CD8-positive, alpha-beta memory T cell (primary cell): ENCODE measurements at regions not wholly inside any gene's neighbourhood (a gene's known extent, or its start where the extent isn't known, plus 50 kb on each side); places are given as distances from the start of the nearest gene placed in this dataset.

Source experiments
- CTCF ChIA-PET: fragments of 350-600 bp; sonication (Branson Sonifier 250); formaldehyde crosslinking; loops from one replicate; lab custom pipeline; 2021; ENCODE audit warnings: antibody characterized with exemption; lab: Charles Lee
- POLR2A ChIA-PET: fragments of 350-600 bp; sonication (Branson Sonifier 250); formaldehyde crosslinking; loops from one replicate; lab custom pipeline; 2021; ENCODE audit warnings: antibody characterized with exemption; lab: Charles Lee
- DNase-seq, 5 donors: peaks; one replicate each; pipeline versions ENCODE4 v3.0.0 to v3.0.0-alpha.2; 2020 to 2022; ENCODE audit warnings: mixed read lengths in 1 of 5
- H3K27ac ChIP-seq: one replicate; pipeline ENCODE4 v1.7.0; 2013; ENCODE audit warnings: low read depth, mild to moderate bottlenecking, low read length, moderate library complexity
- H3K27me3 ChIP-seq: 2 replicates; pipeline ENCODE4 v1.7.0; 2013; ENCODE audit warnings: low read length, mild to moderate bottlenecking; ENCODE audit not compliant: insufficient read depth, poor library complexity, severe bottlenecking
- H3K36me3 ChIP-seq: 2 replicates; pipeline ENCODE4 v1.7.0; 2013; ENCODE audit warnings: mild to moderate bottlenecking, low read length, moderate library complexity; ENCODE audit not compliant: insufficient read depth
- H3K4me1 ChIP-seq: 2 replicates; pipeline ENCODE4 v1.7.0; 2013; ENCODE audit warnings: mild to moderate bottlenecking, low read length, moderate library complexity; ENCODE audit not compliant: insufficient read depth
- H3K4me3 ChIP-seq: 2 replicates; pipeline ENCODE4 v1.7.0; 2013; ENCODE audit warnings: mild to moderate bottlenecking, low read length
- H3K9me3 ChIP-seq: 2 replicates; pipeline ENCODE4 v1.7.0; 2013; ENCODE audit warnings: mild to moderate bottlenecking, low read length
- H3K27ac Mint-ChIP-seq, 8 donors: one replicate each; pipeline ENCODE4 v1.8.0; 2020 to 2021; ENCODE audit warnings: mixed read lengths in 8 of 8, mild to moderate bottlenecking in 6 of 8, inconsistent platforms in 3 of 8, moderate library complexity in 3 of 8
- H3K27me3 Mint-ChIP-seq, 2 donors: one replicate each; pipeline ENCODE4 v1.8.0; 2020 to 2021; ENCODE audit warnings: mixed read lengths in 2 of 2, mild to moderate bottlenecking in 1 of 2, moderate library complexity in 1 of 2
- H3K36me3 Mint-ChIP-seq, 3 donors: one replicate each; pipeline ENCODE4 v1.8.0; 2020 to 2021; ENCODE audit warnings: mixed read lengths in 3 of 3, inconsistent platforms in 1 of 3, mild to moderate bottlenecking in 1 of 3
- H3K4me1 Mint-ChIP-seq, 3 donors: one replicate each; pipeline ENCODE4 v1.8.0; 2020 to 2021; ENCODE audit warnings: mixed read lengths in 3 of 3, inconsistent platforms in 1 of 3, mild to moderate bottlenecking in 1 of 3
- H3K4me3 Mint-ChIP-seq, 7 donors: one replicate each; pipeline ENCODE4 v1.8.0; 2020 to 2021; ENCODE audit warnings: mixed read lengths in 7 of 7, mild to moderate bottlenecking in 6 of 7, moderate library complexity in 4 of 7, inconsistent platforms in 2 of 7
- H3K9me3 Mint-ChIP-seq, 5 donors: one replicate each; pipeline ENCODE4 v1.8.0; 2020 to 2022; ENCODE audit warnings: mixed read lengths in 5 of 5, mild to moderate bottlenecking in 3 of 5, moderate library complexity in 2 of 5, inconsistent platforms in 1 of 5

DNA sequence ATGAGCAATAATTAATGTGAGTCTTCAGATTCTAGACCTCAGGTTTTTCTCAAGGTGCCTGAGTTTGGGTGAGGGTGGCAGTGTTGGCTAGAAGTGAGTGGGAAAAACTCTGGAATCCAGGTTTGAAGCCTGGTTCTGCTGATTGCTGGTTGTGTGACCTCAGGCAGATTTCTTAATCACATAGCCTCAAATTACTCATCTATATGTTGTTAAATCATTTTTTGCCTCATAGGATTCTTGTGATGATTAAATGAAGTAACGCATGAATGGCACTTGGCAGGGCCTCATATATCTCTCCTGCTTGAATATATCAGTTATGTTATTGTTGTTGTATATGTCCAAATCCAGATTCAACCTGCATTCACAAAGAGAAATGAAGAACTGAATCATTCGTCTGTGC, 60.5 kb downstream of the NR2F2 start:
- ChIA-PET POLR2A (no interaction called here), CTCF (no interaction called here)
- Mint-ChIP-seq H3K9me3 (peaks cover 0 to 7% (median 3%) of the 10 kb centered on the region in 5 donors), H3K4me3 (no peak overlapping the region), H3K27me3 (peaks cover 8 to 12% of the 10 kb centered on the region in 2 donors), H3K27ac (no peak overlapping the region), H3K36me3 (no peaks in the 10 kb centered on the region), H3K4me1 (no peaks in the 10 kb centered on the region)
- Histone ChIP-seq H3K36me3 (no peaks in the 10 kb centered on the region), H3K27me3 (no peaks in the 10 kb centered on the region), H3K9me3 (no peaks in the 10 kb centered on the region), H3K4me3 (no peak overlapping the region), H3K4me1 (no peaks in the 10 kb centered on the region), H3K27ac (no peak overlapping the region)
- no peak for DNase-seq

DNA sequence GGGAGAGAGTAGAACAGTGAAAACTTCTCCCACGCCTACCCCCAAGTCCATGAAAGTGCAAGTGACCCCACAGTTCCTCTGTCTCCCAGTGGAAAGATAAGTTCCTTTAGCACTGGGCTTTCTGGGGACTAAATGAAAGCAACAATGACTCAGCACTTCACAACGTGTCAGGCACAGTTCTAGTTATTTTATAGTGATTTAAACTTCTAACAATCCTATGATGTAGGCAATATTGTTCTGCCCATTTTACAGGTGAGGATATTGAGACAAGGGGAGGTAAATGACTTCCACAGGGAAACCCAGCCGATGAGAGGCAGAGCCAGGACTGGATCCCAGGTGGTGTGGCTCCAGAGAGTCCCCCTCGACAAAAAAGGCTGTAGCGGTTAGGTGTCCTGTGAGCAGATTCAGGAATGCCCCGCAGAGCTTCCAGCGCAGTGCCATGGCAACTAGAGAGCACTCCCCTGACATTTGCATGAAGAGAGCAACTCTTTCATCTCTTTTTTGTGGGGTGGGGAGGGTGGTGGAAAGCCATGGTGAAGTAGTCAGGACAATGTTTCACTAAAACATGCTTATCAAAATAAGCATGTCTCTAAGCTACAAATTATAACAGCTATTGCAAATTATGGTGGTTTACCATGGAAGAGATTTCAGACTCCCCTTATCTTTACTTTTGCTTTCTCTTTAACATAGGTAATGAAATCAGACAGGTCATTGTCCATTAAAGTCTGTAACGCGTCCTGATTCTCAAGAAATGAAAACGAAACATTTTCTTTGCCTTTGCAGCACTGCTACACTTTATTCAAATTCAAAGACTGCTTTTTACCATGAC, 62.1 kb downstream of the NR2F2 start:
- H3K4me3 ChIP-seq = no peak overlapping the region
- peaks cover 0 to 6% (median 2%) of the 10 kb centered on the region in 5 donors for H3K9me3 Mint-ChIP-seq
- no peaks in the 10 kb centered on the region for H3K4me1 Mint-ChIP-seq
- peaks cover 8 to 13% of the 10 kb centered on the region in 2 donors for H3K27me3 Mint-ChIP-seq
- no peaks in the 10 kb centered on the region for H3K9me3 ChIP-seq
- H3K27me3 ChIP-seq = no peaks in the 10 kb centered on the region
- no peak overlapping the region for H3K27ac ChIP-seq
- H3K27ac Mint-ChIP-seq = no peak overlapping the region
- no peak for DNase-seq
- H3K36me3 ChIP-seq = no peaks in the 10 kb centered on the region
- no peaks in the 10 kb centered on the region for H3K36me3 Mint-ChIP-seq
- no peaks in the 10 kb centered on the region for H3K4me1 ChIP-seq
- H3K4me3 Mint-ChIP-seq = no peak overlapping the region
- POLR2A ChIA-PET = no interaction called here
- CTCF ChIA-PET = no interaction called here

DNA sequence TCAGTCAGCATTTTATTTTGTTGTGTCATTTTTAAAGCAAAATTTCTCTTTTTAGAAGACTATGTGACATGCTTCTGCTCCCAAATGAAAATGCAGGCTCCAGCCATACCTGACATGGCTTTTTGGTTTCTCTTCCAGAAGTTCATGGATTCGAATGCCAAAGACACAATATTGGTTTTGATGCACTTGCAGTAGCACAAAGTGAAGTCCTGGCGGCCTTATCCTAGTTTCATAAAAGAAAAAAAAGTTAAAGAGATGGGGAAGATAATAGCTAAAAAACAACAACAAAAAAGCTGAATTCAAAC, 62.7 kb downstream of the NR2F2 start:
- no peaks in the 10 kb centered on the region for H3K36me3 ChIP-seq
- Mint-ChIP-seq H3K9me3 (peaks cover 0 to 6% (median 2%) of the 10 kb centered on the region in 5 donors), H3K4me3 (no peak overlapping the region), H3K4me1 (no peaks in the 10 kb centered on the region), H3K36me3 (no peaks in the 10 kb centered on the region), H3K27ac (no peak overlapping the region), H3K27me3 (peaks cover 8 to 13% of the 10 kb centered on the region in 2 donors)
- H3K4me3 ChIP-seq = no peak overlapping the region
- no peaks in the 10 kb centered on the region for H3K27me3 ChIP-seq
- no peaks in the 10 kb centered on the region for H3K9me3 ChIP-seq
- no peak overlapping the region for H3K27ac ChIP-seq
- no peaks in the 10 kb centered on the region for H3K4me1 ChIP-seq
- POLR2A ChIA-PET = no interaction called here
- no peak for DNase-seq
- CTCF ChIA-PET = no interaction called here

DNA sequence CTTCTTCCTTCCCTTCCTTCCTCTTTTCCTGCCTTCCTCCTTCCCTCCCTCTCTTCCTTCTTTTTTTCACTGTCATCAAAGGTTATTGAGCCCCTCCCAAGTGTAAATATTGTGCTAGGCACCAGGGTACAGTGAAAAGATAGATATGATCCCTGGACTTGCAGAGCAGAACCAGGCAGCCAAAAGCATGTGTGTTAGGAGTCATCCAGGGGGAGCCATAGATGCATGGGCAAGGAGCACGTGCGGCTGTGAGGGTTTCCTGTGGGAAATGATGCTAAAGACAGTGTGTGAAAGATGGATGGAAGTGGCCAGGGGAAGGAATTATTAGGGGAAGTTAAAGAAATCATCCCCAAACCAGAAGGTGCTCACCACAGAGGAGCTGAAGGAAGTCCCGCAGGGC, 65.2 kb downstream of the NR2F2 start:
- Mint-ChIP-seq H3K27ac (no peak overlapping the region), H3K4me1 (no peaks in the 10 kb centered on the region), H3K27me3 (peaks cover 3 to 27% of the 10 kb centered on the region in 2 donors), H3K4me3 (no peak overlapping the region), H3K36me3 (no peaks in the 10 kb centered on the region), H3K9me3 (peaks cover 0 to 3% (median 0%) of the 10 kb centered on the region in 5 donors)
- no peak for DNase-seq
- Histone ChIP-seq H3K4me1 (no peaks in the 10 kb centered on the region), H3K9me3 (no peaks in the 10 kb centered on the region), H3K27ac (no peak overlapping the region), H3K4me3 (no peak overlapping the region), H3K27me3 (no peaks in the 10 kb centered on the region), H3K36me3 (no peaks in the 10 kb centered on the region)
- POLR2A ChIA-PET = no interaction called here
- CTCF ChIA-PET = no interaction called here

DNA sequence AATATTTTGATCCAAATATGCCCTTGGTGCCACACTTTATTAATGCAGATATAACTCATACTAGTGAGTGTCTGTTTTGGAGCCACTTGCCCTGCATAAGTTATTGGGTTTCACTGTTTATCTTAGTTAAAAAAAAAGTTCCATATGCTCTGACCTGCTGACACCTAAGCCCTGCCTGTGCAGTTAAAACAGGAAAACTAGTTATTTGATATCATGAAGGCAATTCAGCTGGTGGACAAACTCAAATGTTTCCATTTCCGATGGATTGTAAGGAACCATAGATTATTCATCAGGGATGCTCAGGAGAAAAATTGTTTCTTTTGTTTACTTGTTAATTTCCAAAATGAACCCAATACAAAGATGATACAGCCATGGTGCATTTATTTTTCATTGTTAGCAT, 68.3 kb downstream of the NR2F2 start:
- Histone ChIP-seq H3K27me3 (no peaks in the 10 kb centered on the region), H3K9me3 (no peaks in the 10 kb centered on the region), H3K4me3 (no peak overlapping the region), H3K4me1 (no peaks in the 10 kb centered on the region), H3K27ac (no peak overlapping the region), H3K36me3 (no peaks in the 10 kb centered on the region)
- Mint-ChIP-seq H3K9me3 (peaks cover 0 to 6% (median 0%) of the 10 kb centered on the region in 5 donors), H3K27ac (no peak overlapping the region), H3K36me3 (no peaks in the 10 kb centered on the region), H3K4me3 (no peak overlapping the region), H3K4me1 (no peaks in the 10 kb centered on the region), H3K27me3 (peaks cover 0 to 31% of the 10 kb centered on the region in 2 donors)
- CTCF ChIA-PET = no interaction called here
- no peak for DNase-seq
- POLR2A ChIA-PET = no interaction called here

DNA sequence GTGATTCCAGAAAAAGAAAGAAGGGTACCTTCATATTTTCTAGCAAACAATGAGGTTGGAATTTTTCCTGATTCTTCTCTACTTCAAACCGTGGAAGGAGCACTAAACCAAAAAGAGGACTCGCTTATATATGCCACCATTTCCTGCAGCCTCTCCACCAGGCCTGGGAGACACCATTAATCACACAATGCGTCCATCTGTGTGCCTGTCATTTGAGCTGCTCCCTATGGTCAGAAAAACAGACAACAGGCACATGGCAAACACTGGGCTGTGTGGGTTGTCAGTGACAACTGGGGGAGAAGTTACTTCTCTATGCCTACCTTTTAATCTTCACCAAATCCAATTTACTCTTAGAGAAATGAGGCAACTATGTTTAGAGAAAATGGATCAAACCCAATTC, 71.9 kb downstream of the NR2F2 start:
- H3K4me1 ChIP-seq = no peaks in the 10 kb centered on the region
- Mint-ChIP-seq H3K27ac (no peak overlapping the region), H3K36me3 (peaks cover 0 to 5% (median 0%) of the 10 kb centered on the region in 3 donors), H3K4me1 (no peaks in the 10 kb centered on the region), H3K4me3 (no peak overlapping the region), H3K9me3 (peaks cover 0 to 8% (median 2%) of the 10 kb centered on the region in 5 donors), H3K27me3 (peaks cover 16 to 41% of the 10 kb centered on the region in 2 donors)
- ChIA-PET CTCF (no interaction called here), POLR2A (no interaction called here)
- H3K4me3 ChIP-seq = no peak overlapping the region
- H3K9me3 ChIP-seq = no peaks in the 10 kb centered on the region
- DNase-seq = no peak
- no peaks in the 10 kb centered on the region for H3K27me3 ChIP-seq
- no peaks in the 10 kb centered on the region for H3K36me3 ChIP-seq
- no peak overlapping the region for H3K27ac ChIP-seq

DNA sequence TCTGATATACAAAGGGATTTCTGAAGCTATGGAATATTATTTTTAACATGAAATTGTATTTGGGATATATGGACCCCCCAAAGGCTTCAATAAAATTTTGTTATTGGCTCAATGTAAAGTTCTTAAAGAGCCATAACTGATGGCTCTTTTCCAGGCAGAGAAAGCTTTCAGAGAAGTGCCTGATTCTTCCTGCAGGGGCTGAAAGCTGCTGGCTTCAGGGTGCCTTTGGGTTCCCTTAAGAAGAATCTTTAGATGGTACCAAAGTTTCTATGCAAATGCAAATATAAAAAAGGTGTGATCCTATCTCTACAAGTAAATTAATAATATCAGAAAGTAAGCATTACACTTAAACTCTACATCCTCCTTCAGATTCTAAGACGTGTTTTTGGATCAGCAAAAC, 72.6 kb downstream of the NR2F2 start:
- Histone ChIP-seq H3K36me3 (no peaks in the 10 kb centered on the region), H3K4me3 (no peak overlapping the region), H3K9me3 (no peaks in the 10 kb centered on the region), H3K27me3 (no peaks in the 10 kb centered on the region), H3K27ac (no peak overlapping the region), H3K4me1 (no peaks in the 10 kb centered on the region)
- Mint-ChIP-seq H3K4me3 (no peak overlapping the region), H3K27ac (no peak overlapping the region), H3K9me3 (peaks cover 0 to 9% (median 5%) of the 10 kb centered on the region in 5 donors), H3K36me3 (peaks cover 0 to 5% (median 0%) of the 10 kb centered on the region in 3 donors), H3K27me3 (peaks cover 21 to 47% of the 10 kb centered on the region in 2 donors), H3K4me1 (no peaks in the 10 kb centered on the region)
- ChIA-PET POLR2A (no interaction called here), CTCF (no interaction called here)
- DNase-seq = no peak

DNA sequence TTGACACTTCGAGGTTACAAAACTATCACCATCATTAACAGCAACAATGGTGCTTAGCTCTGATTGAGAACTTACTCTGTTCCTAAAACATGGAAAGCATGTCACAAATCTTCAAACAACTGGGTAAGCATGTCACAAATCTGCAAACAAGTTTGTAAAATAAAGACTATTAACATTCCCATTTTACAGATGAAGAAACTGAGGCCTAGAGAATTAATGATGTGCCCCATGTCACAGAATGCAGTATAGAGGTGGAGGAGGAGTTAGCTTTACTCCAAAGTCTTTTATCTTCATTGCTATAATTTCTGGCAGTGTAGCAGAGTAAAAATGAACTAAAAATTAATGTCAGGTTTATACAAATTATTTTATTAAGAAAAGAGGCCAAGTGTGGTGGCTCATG, 73.4 kb downstream of the NR2F2 start:
- no peak overlapping the region for H3K27ac ChIP-seq
- H3K27ac Mint-ChIP-seq = no peak overlapping the region
- no peak overlapping the region for H3K4me3 Mint-ChIP-seq
- peaks cover 22 to 50% of the 10 kb centered on the region in 2 donors for H3K27me3 Mint-ChIP-seq
- peaks cover 7% of the 10 kb centered on the region for H3K27me3 ChIP-seq
- H3K4me1 ChIP-seq = no peaks in the 10 kb centered on the region
- ChIA-PET POLR2A (no interaction called here), CTCF (no interaction called here)
- H3K4me1 Mint-ChIP-seq = peaks cover 0 to under 1% (median under 1%) of the 10 kb centered on the region in 3 donors
- H3K9me3 ChIP-seq = no peaks in the 10 kb centered on the region
- H3K9me3 Mint-ChIP-seq = peaks cover 0 to 8% (median 5%) of the 10 kb centered on the region in 5 donors
- peaks cover 0 to 5% (median 0%) of the 10 kb centered on the region in 3 donors for H3K36me3 Mint-ChIP-seq
- no peak for DNase-seq
- no peaks in the 10 kb centered on the region for H3K36me3 ChIP-seq
- H3K4me3 ChIP-seq = no peak overlapping the region
